GM21367 (cell line): ENCODE measurements at regions not wholly inside any gene's neighbourhood (a gene's known extent, or its start where the extent isn't known, plus 50 kb on each side); places are given as distances from the start of the nearest gene placed in this dataset.
"Not testable (repeated sequence)": the region's sequence is repeated elsewhere in the genome, so short reads cannot be mapped to it uniquely, and the experiment has no call there.

Experiments
- ATAC-seq: cut with Tn5 transposase; IDR thresholded peaks from one replicate; pipeline ENCODE4 v1.9.1; 2021; ENCODE audit not compliant: unreplicated experiment

GRCh38 chr14:100416921-100417860, 94.1 kb downstream of the SLC25A47 start:
- ATAC-seq: no peak

- ATAC-seq: no peak
Observed at GRCh38 chr14:100419856-100420255, 96.7 kb downstream of the SLC25A47 start.

- ATAC-seq: no peak
Observed at GRCh38 chr14:100421756-100422470, 98.8 kb downstream of the SLC25A47 start.

- ATAC-seq: no peak
Observed at GRCh38 chr14:100422556-100423316, 99.6 kb downstream of the SLC25A47 start.

- ATAC-seq: no peak
Observed at GRCh38 chr14:100423317-100424010, 100.3 kb downstream of the SLC25A47 start.

GRCh38 chr14:100424504-100425428, 101.6 kb downstream of the SLC25A47 start:
- no peak for ATAC-seq

GRCh38 chr14:100425429-100425827, 102.3 kb downstream of the SLC25A47 start:
- no peak for ATAC-seq

- no peak for ATAC-seq
Observed at GRCh38 chr14:100426314-100426713, 103.2 kb downstream of the SLC25A47 start.

GRCh38 chr14:100427166-100427565, 104.0 kb downstream of the SLC25A47 start:
- no peak for ATAC-seq

GRCh38 chr14:100428727-100429126, 105.6 kb downstream of the SLC25A47 start:
- no peak for ATAC-seq

GRCh38 chr14:100429537-100429936, 106.4 kb downstream of the SLC25A47 start:
- no peak for ATAC-seq

GRCh38 chr14:100430571-100430970, 107.4 kb downstream of the SLC25A47 start:
- no peak for ATAC-seq

GRCh38 chr14:100431461-100431860, 108.3 kb downstream of the SLC25A47 start:
- not testable (repeated sequence) for ATAC-seq

GRCh38 chr14:100432652-100433427, 109.7 kb downstream of the SLC25A47 start:
- ATAC-seq: no peak

GRCh38 chr14:100433428-100433814, 110.3 kb downstream of the SLC25A47 start:
- ATAC-seq: no peak

GRCh38 chr14:100434033-100434601, 111.0 kb downstream of the SLC25A47 start:
- no peak for ATAC-seq

- no peak for ATAC-seq
Observed at GRCh38 chr14:100434911-100435438, 111.8 kb downstream of the SLC25A47 start.

- ATAC-seq: no peak
Observed at GRCh38 chr14:100435459-100435858, 112.3 kb downstream of the SLC25A47 start.
